HG03108 (cell line): ENCODE measurements at regions not wholly inside any gene's neighbourhood (a gene's known extent, or its start where the extent isn't known, plus 50 kb on each side); places are given as distances from the start of the nearest gene placed in this dataset.
"Not testable (repeated sequence)": the region's sequence is repeated elsewhere in the genome, so short reads cannot be mapped to it uniquely, and the experiment has no call there.

Experiments used
- ATAC-seq: cut with Tn5 transposase; IDR thresholded peaks from one replicate; pipeline ENCODE4 v1.9.1; 2021; ENCODE audit warnings: moderate library complexity; ENCODE audit not compliant: unreplicated experiment

DNA sequence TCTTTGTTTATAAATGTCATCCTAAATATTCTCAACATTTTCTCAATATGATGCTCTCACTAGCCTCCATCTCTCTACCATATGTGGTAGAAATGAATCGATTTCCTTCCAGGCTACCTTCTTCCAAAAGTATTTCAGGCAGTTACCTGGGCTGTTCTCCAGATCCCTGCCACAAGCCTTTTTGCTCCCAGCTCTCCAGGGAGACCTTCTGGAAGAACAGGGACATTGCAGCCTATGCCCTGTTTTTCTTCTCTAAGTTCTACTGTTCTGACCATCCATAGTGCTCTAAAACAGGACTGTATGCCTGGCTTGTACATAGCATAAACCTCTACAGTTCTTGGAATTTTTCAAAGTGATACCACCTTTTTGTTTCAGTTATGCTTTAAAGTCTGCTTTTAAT, 552.8 kb downstream of the ANKRD7 start:
- ATAC-seq, result no peak

DNA sequence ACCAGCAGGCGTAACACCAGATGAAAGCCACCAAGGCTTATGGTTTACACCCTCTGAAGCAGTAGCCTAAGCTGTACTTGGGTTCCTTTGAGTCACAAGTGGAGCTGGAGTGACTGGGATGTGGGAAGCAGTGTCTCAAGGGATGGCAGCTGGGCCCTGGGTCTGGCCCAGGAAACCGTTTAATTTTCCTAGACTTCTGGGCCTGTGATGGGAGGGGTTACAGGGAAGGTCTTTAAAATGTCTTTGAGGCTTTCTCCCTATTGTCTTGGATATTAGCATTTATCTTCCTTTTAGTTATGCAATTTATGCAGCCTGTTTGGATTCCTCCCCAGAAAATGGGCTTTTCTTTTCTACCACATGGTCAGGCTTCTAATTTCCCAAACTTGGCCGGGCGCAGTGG, 568.2 kb downstream of the ANKRD7 start:
- ATAC-seq, result no peak

DNA sequence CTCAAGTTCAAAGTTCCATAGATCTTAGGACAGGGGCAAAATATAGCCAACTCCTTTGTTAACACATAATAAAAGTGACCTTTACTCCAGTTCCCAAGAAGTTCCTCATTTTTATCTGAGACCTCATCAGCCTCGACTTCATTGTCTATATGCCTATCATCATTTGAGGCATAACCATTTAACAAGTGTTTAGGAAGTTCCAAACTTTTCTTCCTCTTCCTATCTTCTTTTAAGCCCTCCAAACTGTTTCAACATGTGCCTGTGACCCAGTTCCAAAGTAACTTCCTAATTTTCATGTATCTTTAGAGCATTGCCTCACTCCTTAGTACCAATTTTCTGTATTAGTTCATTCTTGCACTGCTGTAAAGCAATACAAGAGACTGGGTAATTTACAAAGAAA, 569.1 kb downstream of the ANKRD7 start:
- no peak for ATAC-seq

DNA sequence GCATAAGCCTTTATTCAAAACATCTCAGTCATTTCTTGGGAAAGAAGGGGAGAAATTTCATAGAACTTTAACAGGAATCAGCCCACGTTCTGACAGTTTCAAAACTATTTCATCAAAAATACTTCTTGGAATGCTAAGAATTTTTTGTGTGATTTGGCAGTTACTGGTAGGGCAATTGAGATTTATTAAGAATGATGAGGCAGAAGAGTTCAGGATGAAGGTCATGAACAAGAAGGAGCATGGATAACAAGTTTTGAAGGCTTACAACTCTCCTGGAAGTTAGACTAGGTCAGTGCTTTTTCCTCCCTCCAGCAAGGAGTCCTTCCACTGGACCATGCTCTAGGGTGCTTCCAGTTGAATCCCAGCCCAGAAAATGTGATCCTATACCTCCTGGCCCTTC, 569.9 kb downstream of the ANKRD7 start:
- ATAC-seq, result no peak

DNA sequence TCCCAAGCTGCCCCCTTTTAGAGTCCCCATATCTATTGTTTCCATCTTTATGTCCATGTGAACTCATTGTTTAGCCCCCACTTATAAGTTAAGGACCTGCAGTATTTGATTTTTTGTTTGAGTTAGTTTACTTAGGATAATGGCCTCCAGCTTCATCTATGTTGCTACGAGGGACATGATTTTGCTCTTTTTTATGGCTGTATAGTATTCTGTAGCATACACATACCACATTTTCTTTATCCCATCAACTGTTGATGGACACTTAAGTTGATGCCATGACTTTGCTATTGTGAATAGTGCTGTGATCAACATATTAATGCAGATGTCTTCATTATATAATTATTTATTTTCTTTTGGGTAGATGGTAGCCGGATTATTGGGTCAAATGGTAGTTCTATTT, 576.9 kb downstream of the ANKRD7 start:
- no peak for ATAC-seq

DNA sequence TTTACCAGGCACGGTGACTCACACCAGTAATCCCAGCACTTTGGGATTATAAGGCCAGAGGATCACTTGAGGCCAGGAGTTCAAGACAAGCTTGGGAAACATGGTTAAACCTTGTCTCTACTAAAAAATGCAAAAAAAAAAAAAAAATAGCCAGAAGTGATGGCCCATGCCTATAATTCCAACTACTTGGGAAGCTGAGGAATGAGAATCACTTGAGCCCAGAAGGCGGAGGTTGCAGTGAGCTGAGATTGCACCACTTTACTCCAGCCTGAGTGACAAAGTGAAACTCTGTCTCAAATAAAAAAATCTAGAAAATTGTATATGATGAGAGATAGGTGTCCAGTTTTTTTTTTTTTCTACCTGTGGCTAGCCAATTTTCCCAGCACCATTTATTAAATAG, 578.2 kb downstream of the ANKRD7 start:
- no peak for ATAC-seq

DNA sequence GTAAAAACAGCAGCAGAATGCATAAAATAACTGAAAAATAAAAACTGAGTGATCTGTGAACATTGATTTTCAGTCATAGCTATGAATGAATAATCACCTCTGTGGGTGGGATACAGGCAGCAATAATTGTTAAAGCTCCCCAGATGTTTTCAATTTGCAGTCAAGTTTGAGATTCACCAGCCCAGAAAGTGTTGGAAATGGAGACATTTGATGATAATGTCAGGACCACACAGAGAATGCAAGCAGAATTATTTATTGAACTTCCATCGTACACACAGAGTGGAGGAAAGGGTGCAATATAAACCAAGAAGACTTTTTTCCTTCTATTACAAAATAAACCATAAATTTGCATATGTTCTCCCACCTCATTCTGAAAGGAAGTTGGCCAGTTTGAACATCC, 601.7 kb downstream of the ANKRD7 start:
- no peak for ATAC-seq

DNA sequence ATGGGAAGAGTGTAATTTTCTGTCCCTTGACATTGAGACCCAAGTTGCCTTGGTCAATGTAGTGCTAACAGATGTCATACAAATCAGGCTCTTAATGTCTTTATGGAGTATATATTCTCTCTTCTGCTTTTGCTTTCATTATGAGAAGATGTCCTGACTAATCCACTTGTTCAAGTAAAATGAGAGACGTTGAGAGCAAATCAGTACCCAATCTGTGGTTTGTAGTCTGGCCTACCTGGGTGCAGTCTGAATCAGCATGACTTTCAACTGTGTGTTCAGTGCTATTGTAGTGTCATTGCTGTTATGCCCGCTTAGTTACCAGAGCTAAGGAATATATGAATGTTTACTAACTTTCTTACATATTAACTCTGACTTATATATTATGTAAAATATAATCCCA, 612.4 kb downstream of the ANKRD7 start:
- ATAC-seq, result peak; percentile 97

DNA sequence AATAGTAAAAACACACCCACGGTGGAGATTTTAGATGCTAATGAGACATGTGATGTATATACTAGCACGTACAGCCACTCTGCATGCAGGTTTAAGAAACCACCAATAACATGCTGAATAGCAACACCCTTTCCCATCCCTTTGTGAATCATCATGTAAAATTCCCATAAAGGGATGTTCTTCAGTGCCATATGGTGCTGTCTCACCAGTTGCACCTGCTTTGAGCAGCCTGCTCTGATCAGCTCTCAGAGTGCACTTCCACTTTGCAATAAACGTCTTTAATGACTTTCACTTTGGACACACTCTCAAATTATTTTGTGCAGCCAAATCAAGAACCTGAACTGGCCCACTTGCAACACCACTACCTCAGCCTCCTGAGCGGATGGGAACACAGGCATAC, 615.0 kb downstream of the ANKRD7 start:
- ATAC-seq, result no peak

DNA sequence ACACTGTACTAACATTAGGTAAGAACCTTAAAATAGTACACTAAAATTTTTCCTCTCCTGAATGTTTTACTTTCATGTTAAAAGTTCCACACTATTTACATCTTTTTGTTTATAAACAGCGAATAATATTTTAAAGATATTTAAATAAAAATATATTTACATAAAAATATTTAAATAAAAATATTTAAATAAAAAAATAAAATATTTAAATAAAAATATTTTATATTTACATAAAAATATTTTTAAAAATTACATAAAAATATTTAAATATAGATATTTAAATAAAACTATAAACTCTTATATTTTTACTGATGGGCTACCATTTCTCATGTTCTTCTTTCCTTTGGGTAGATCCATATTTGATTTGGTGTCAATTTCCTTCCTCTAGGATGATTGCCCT, 619.0 kb downstream of the ANKRD7 start:
- ATAC-seq, result no peak

DNA sequence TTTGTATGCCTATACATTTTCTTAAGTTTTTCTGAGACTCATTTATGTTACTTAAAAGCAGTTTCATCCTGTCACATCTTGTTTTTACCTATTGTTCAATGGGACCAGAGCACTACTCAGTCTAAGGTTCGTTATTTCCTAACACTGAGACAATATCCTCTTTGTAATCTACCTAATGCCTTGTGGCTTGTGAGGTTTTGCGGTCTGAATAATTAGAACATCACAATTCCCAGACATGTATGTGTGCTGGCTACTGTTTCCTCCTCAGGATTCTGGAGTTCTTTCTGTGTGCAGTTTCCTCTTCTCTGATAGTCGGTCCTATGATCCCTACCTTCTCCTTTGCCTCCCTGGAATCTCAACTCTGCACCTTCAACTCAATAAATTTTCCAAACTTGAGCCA, 620.2 kb downstream of the ANKRD7 start:
- ATAC-seq, result no peak

DNA sequence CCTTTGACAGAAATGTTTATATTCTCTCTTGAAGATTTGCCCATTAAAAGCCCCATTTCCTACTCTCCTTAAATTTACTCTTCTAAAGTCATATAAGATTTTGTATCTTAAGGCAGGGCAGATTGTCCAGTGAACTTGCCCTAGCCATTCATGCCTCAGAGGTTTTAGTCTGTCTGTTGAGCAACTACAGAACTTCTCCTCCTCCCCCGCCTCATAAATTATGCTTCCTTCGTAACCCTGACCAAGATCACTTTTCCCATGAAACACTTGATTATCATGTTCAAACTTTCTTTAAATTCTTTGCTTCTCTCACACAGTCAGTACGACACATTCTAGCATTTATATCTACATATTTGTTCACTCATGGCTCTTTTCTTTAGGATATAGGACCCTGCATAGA, 621.3 kb downstream of the ANKRD7 start:
- ATAC-seq, result no peak

DNA sequence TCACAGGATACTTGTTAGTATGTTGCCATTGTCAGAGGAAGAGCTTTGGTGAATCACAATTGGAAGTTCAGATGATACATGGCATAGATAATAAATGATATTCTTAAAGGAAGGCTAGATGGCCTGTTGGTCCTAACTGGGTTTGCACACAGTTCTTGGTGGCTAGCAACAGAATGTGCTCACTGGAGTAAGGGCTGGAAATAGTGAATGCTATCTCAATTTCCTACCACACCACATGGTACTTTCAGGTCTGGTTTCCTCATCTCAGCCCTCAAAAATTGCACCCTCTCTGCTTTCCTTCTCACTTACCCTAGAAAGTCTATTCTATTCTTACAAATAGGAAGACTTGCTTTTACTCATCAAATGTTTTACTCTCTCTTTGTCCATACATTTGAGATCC, 622.5 kb downstream of the ANKRD7 start:
- no peak for ATAC-seq

DNA sequence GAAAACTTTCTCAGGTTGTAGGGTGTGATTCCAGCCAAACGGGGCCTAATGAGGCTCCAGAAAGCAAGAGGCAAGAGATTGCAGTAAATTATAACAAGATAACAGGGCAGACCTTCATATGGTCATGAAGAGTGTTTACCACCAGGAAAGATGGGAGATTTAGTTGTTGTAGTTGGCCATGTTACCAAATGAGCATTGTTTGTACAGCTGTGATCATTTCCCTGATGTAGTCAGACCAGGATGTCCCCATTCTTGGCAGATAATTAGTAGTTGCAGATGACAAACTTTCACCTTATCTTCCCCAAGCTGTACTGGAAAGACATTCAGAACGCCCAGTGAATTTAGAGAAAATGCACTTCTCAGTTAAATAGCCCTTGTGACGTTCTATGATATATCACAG, 630.8 kb downstream of the ANKRD7 start:
- no peak for ATAC-seq

DNA sequence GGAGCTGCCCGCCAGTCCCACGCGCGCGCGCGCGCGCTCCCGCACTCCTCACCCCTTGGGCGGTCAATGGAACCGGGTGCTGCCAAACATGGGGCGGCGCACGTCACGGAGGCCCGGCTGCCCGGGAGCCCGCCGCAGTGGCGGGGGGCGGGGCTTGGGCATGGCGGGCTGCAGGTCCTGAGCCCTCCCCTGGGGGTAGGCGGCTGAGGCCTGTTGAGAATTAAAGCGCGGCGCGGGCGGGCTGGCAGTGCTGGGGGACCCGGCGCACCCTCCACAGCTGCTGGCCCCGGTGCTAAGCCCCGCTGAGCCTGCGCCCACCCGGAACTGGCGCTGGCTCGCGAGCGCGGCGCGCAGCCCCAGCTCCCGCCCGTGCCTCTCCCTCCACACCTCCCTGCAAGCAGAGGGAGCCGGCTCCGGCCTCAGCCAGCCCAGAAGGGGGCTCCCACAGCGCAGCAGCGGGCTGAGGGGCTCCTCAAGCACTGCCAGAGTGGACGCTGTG, 634.2 kb downstream of the ANKRD7 start:
- ATAC-seq, result no peak

DNA sequence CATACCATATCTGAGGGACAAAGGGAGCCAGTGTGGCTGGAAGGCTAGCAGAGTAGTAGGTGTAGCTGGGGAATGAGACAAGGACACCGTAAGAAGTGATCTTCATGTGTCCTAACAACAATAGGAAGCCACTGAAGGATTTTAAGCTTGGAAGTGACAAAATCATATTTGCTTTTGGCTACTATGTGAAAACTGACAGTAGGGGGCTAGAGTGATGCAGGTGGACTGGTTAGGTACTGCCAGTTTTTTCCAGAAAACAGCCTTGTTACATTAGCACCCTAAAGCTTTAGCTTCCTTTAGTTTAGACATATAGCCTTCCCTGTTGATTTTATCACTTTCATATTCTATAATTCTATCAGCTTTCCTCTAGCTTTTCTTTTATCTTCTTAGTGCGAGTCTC, 637.1 kb downstream of the ANKRD7 start:
- ATAC-seq, result no peak

DNA sequence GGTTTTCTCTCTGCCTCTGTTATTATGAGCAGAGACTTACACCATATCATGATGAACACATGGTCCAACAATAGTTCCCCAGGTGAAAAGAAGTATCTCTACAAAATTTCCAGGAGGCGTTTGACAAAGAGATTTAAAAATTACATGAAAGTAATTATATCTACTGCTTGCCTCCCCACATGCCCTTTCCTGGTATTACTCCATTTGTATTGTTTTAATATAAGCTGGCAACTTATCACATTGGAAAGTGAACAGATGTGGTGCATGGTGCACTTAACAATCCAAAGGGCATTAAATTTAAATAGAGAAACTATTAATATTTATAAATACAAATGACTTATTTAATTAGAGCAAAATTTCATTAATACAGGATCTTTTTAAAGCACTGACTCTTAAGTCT, 638.2 kb downstream of the ANKRD7 start:
- no peak for ATAC-seq

DNA sequence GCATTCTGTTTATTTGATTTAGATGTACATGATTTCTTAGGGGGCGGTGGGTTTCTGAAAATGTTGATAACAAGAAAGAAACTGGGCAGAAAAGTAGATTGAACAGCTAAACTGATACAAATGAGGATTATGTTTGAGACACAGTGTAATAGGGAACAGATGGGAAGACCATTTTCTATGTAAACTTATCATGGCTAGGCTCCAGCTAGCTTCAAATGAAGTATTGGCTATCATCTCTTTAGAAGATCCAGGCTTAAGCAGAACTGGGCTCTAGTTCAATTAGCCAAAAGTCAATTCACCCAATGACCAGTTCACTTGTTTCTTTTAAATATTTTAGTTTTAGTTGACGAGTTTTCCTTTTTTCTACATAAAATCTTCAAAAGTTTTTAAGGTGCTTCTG, 639.5 kb downstream of the ANKRD7 start:
- ATAC-seq, result no peak

DNA sequence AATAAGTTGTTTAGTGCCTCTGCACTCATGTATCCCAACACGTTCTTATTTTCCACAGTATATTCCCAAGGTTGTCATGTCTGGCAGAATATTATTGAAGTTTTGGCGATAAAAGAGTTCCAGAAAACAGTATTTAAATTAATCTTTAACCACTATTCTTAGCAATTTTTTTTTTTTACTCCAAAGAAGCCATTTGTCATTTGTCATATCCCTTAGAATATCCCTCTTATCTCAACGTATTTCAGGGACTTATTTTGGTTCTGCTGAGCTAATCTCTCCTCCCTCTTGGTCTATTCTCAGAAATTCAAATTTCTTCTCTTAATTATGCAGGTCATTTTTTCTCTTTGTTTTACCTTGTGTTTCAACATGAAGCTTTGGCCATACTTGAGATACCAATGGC, 643.4 kb downstream of the ANKRD7 start:
- no peak for ATAC-seq

DNA sequence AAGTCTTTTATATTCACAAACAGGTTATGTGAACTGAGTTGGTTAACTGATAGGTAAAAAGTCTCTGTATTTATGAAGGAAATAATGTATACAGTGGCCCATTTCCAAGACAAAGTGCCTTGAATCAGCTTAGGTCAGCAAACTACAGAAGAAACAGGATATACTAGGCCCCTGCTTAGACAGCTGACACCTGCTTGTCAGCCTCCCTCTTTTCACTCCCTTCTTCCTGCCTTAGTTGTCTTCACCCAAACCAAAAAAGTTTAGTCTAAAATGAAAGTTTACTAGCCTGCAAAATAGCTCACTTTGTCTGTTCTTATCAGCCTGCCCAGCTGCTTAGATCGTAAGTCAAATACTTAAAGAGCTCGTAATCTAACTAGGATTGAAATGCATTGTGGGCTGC, 644.6 kb downstream of the ANKRD7 start:
- ATAC-seq, result not testable (repeated sequence)

DNA sequence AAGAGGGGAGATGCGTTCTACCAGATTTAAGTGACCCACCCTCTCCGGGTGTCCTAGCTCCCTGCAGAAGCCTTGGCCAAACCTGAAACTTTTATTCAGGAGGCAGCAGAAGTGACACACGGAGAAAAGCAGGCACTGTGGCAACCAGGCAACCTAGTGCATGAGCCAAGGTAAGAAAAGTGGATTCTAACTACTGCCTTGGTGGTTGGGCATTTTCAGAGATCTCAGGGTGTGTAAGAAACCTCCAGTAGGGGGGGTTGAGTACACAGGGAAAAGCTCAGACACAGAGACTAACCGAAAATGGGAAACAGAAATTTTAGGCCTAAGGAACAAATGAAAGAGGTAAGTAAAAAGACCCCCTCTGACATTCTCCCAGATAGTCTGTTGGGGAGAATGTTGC, 645.7 kb downstream of the ANKRD7 start:
- ATAC-seq, result no peak

DNA sequence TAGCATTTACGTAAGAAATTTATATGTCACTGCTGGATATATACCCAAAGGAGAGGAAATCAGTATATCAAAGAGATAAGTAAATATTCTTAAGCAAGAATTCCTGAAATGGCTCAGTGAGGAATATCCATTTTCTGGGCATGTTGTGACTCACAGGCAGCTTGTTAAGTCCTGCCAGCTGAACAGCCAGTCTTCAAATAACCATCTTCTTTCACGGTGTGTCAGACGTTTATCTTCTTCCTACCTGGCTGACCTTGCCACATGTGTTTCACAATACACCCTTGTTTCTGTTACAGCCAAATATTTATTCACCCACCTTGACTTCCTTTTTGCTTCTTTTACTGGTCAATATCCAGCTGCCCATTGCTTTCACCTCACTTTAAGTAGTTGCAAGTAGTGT, 648.1 kb downstream of the ANKRD7 start:
- no peak for ATAC-seq

DNA sequence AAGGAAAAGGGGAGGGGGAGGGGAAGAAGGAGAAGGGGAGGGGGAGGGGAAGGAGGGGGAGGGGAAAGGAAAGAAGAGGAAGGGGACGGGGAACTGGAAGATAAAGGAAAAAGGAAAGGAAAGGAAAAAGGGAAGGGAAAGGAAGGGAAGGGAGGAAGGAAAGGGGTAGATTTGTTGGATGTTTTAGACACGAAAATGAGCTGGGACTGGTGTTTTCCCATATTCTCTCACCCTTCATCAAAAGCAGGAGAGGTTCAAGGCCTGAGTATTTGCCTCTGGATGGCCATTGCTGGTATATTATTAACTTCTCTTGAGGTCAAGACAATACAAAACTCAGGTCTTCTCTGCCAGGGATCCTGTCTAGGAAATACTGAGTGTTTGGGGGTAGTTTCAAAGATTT, 652.7 kb downstream of the ANKRD7 start:
- ATAC-seq, result no peak

DNA sequence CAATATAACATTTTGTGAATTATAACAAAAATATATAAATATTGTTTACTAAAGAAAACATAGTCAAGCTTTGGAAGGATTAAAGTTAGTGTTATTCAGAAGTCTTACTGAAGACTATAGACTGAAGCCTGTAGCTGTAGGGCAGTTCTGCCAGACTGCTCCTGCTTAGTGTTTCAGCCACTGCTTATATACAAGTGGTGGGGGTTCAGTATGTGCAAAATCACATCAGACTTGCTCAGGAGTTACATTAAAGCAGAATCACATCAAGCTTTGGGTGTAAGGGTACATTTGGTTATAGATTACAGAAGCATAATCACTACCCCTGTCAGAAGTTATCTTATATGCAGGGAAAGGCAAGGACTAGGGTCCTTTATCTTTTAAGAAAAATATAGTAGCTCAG, 653.8 kb downstream of the ANKRD7 start:
- ATAC-seq, result no peak
